Fibroblast of skin of right biceps (primary cell): ENCODE measurements at regions not wholly inside any gene's neighbourhood (a gene's known extent, or its start where the extent isn't known, plus 50 kb on each side); places are given as distances from the start of the nearest gene placed in this dataset.
"Not testable (repeated sequence)": the region's sequence is repeated elsewhere in the genome, so short reads cannot be mapped to it uniquely, and the experiment has no call there.

Experiments used
- DNase-seq: peaks from one replicate; pipeline ENCODE4 v3.0.0-alpha.2; 2013

GRCh38 chr14:87030197-87030596 is 962.8 kb downstream of the GALC start:
- DNase-seq = no peak

GRCh38 chr14:87020106-87020505 is 972.9 kb downstream of the GALC start:
- DNase-seq = not testable (repeated sequence)

DNA sequence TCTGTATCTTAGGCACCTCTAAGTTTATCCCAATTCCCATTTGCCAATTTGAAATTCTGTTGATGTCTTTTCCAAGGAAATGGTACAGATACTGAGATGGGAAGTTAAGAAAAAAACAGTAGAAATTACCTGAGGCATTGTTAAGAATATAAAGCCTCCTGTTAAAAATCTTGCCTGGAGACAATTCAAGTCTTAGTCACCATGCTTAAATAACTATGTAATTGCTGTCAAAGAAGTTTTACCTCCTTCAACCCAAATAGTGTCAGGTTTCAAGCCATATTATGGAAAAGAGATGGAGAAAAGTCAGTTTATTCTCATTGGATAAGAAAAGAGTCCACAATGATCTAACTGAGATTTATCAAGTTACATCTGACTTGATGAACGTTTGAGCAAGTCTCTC is 974.7 kb downstream of the GALC start:
- no peak for DNase-seq

GRCh38 chr14:87017335-87017734 is 975.6 kb downstream of the GALC start:
- DNase-seq = no peak

- DNase-seq = no peak
These were observed 978.1 kb downstream of the GALC start for GRCh38 chr14:87014856-87015255.

- peak; percentile 93 for DNase-seq
These were observed 979.4 kb downstream of the GALC start for GRCh38 chr14:87013583-87013982.

- DNase-seq = peak; percentile 42
These were observed 984.0 kb downstream of the GALC start for GRCh38 chr14:87008965-87009364.

GRCh38 chr14:87005280-87005679 is 987.7 kb downstream of the GALC start:
- DNase-seq = peak; percentile 63

DNA sequence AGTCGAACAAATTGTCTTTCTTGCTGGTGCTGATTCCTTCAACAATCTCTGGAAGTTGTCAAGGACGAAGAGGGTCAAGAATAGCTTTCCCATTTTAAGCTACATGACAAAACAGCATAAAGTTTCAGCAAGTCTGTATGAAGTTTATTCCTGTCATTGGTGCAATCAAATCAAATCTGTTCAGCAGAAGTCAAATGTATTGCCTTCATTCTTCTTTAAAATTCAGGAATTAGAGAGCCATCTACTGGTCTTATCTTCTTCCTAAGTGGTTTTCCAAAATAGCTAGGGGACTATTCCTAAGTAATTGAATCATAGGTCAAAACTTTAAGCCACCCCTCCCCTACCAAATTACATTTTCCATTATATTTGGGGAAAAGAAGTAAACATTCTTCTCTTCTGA is 990.2 kb downstream of the GALC start:
- DNase-seq = peak; percentile 69

- DNase-seq = no peak
These were observed 991.6 kb downstream of the GALC start for GRCh38 chr14:87001333-87001732.

DNA sequence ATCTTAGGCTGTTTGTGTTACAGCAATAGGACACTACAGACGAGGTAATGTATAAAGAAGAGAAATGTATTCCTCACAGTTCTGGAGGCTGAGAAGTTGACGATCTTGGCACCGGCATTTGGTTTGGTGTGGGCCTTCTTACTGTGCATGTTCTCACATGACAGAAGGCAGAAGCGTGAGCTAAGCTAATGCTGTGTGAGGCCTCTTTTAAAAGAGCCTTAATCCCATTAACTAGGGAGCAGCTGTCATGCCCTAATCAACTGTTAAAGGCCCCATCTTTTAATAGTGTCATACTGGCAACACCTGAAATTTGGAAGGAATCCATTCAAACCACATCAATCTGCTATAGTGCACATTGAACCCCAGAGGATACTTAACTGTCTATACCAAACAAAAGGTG is 992.9 kb downstream of the GALC start:
- DNase-seq = no peak

DNA sequence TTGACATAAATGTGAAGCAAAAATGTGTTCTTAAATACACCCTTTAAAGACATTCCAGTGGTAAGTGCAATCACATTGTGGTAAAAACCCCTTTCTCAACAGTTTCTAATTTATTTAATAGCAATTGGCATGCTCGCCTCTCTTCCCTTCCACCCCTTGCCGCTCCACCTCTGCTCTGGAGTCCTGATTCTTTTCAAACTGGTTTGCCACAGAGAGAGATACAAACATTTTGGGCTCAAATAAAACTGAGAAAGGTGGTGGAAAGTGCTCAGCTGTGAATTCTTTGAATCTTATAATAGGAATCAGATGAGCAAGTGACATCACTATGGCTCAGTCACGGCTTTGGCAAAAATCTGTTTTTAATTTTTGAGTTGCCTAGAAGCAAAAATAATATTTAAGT is 993.9 kb downstream of the GALC start:
- DNase-seq = peak; percentile 89

GRCh38 chr14:86997271-86997670 is 995.7 kb downstream of the GALC start:
- peak; percentile 53 for DNase-seq

- no peak for DNase-seq
These were observed 1002.6 kb downstream of the GALC start for GRCh38 chr14:86990396-86990795.

GRCh38 chr14:86989285-86989684 is 1003.7 kb downstream of the GALC start:
- DNase-seq = no peak

GRCh38 chr14:86987966-86988365 is 1005.0 kb downstream of the GALC start:
- no peak for DNase-seq

DNA sequence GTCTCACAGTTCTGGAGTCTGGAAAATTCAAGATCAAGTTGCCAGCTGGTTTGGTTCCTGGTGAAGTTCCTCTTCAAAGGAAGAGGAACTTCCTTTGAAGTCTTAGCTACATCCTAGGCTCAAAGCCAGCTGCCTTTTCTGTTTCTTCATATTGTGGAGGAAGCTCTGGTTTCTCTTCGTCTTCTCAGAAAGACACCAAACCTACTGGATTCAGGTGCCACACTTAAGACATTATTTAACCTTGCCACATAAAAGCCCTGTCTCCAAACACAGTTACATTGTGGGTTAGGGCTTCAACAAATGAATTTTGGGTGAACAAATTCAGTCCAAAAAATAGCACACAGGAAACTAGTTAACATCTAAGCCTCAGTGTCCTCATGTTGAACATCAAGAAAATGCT is 1019.8 kb downstream of the GALC start:
- DNase-seq = no peak

DNA sequence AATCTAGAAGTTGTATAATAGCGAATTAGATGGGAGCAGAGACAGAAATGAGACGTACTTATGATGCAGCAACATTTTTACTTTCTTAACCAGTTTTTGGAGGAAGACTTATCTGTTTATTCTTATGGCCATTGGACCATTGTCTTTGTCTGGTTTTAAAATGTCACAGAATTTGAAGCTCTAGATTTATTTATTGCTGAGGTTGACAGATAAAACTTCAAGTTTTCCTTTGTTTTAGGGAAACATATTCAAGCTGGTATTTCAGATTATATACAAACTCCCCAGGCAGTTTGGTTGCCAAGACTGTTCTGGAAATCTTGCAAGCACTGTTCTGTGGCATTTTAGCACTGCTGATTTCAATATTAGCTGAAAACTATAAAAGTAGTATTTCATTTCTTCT is 1021.7 kb downstream of the GALC start:
- DNase-seq = no peak

DNA sequence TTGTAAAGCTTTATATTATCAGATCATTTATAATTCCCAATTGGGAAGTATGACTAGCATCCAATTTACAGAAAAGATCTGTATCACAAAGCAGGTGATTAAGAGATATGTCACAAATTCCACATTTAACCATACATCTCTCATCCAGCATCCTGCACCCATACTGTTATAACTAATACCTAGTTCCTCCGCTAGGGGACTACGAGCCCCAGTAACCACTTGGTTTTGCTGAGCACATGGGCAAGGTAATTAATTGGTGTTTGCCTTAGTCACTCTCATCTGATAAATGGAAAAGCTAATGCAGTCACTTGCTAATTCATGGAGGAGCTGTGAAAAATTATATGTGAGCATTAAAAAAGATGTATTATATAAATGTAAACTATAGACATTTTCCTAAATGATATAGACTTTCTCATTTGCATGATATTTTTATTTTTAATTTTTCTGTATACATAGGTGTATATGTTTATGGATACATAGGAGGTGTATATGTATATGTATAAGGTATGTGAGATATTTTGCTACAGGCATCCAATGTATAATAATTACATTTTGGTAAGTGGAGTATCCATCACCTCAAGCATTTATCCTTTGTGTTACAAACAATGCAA is 1031.8 kb downstream of the GALC start:
- DNase-seq = peak; percentile 14

- no peak for DNase-seq
These were observed 1037.1 kb downstream of the GALC start for GRCh38 chr14:86955771-86956354.

- no peak for DNase-seq
These were observed 1038.4 kb downstream of the GALC start for GRCh38 chr14:86954623-86955022.

DNA sequence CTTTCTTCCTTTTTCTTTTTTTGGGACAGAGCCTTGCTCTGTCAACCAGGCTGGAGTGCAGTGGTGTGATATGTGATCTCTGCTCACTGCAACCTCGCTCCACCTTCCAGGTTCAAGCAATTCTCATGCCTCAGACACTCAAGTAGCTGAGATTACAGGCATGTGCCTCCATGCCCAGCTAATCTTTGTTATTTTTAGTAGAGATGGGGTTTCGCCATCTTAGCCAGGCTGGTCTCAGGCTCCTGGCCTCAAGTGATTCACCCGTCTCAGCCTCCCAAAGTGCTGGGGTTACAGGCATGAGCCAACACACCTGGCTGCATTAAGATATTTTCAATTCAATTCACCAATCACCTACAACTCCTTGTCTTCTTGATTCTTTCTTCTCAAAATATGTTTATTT is 1046.5 kb downstream of the GALC start:
- no peak for DNase-seq

- no peak for DNase-seq
These were observed 1048.5 kb downstream of the GALC start for GRCh38 chr14:86944434-86944833.

GRCh38 chr14:86943391-86944365 is 1049.3 kb downstream of the GALC start:
- no peak for DNase-seq
